Fibroblast of skin of left quadriceps (primary cell): ENCODE measurements at regions not wholly inside any gene's neighbourhood (a gene's known extent, or its start where the extent isn't known, plus 50 kb on each side); places are given as distances from the start of the nearest gene placed in this dataset.
A peak's percentile ranks its signal among the peaks of the same experiment; 100 is the strongest.
"Not testable (repeated sequence)": the region's sequence is repeated elsewhere in the genome, so short reads cannot be mapped to it uniquely, and the experiment has no call there.

Source experiments
- DNase-seq, 2 experiments: peaks; one replicate each; pipeline ENCODE4 v3.0.0-alpha.2; 2013; ENCODE audit warnings: low read depth in 2 of 2

GRCh38 chrX:97858592-97858991, 974.9 kb downstream of the RPA4 start:
- DNase-seq, result no peak

GRCh38 chrX:97860226-97860625, 976.5 kb downstream of the RPA4 start:
- DNase-seq, result peak in 1 of 2 experiments; percentile 10

GRCh38 chrX:97863261-97863660, 979.6 kb downstream of the RPA4 start:
- DNase-seq, result no peak

GRCh38 chrX:97867266-97867665, 983.6 kb downstream of the RPA4 start:
- DNase-seq, result no peak

- no peak for DNase-seq
Observed at GRCh38 chrX:97876697-97877407, 993.1 kb downstream of the RPA4 start.

GRCh38 chrX:97882306-97882705, 998.6 kb downstream of the RPA4 start:
- no peak for DNase-seq

- DNase-seq, result peak; percentile 31 to 36
Observed at GRCh38 chrX:97895751-97896150, 1012.0 kb downstream of the RPA4 start.

- DNase-seq, result no peak
Observed at GRCh38 chrX:97897998-97898397, 1014.3 kb downstream of the RPA4 start.

GRCh38 chrX:97898798-97899197, 1015.1 kb downstream of the RPA4 start:
- DNase-seq, result peak in 1 of 2 experiments; percentile 24

GRCh38 chrX:97907791-97908190, 1024.1 kb downstream of the RPA4 start:
- no peak for DNase-seq

GRCh38 chrX:97909245-97909644, 1025.5 kb downstream of the RPA4 start:
- DNase-seq, result no peak

GRCh38 chrX:97915390-97915789, 1031.7 kb downstream of the RPA4 start:
- DNase-seq, result not testable (repeated sequence)

GRCh38 chrX:97921223-97921622, 1037.5 kb downstream of the RPA4 start:
- DNase-seq, result not testable (repeated sequence)

GRCh38 chrX:97931586-97931985, 1047.9 kb downstream of the RPA4 start:
- no peak for DNase-seq

- no peak for DNase-seq
Observed at GRCh38 chrX:97936296-97936695, 1052.6 kb downstream of the RPA4 start.

- DNase-seq, result no peak
Observed at GRCh38 chrX:97938706-97939105, 1055.0 kb downstream of the RPA4 start.

- DNase-seq, result no peak
Observed at GRCh38 chrX:97968376-97969163, 1084.9 kb downstream of the RPA4 start.

- DNase-seq, result no peak
Observed at GRCh38 chrX:97984641-97985040, 1100.9 kb downstream of the RPA4 start.

GRCh38 chrX:97985096-97985495, 1101.4 kb downstream of the RPA4 start:
- no peak for DNase-seq

GRCh38 chrX:97987979-97988378, 1104.3 kb downstream of the RPA4 start:
- no peak for DNase-seq

GRCh38 chrX:97995834-97996233, 1112.1 kb downstream of the RPA4 start:
- no peak for DNase-seq

GRCh38 chrX:98028691-98029090, 1145.0 kb downstream of the RPA4 start:
- DNase-seq, result no peak

GRCh38 chrX:98029861-98030260, 1146.2 kb downstream of the RPA4 start:
- no peak for DNase-seq
